ENCODE measurements at regions not wholly inside any gene's neighbourhood (a gene's known extent, or its start where the extent isn't known, plus 50 kb on each side); places are given as distances from the start of the nearest gene placed in this dataset.

DNA sequence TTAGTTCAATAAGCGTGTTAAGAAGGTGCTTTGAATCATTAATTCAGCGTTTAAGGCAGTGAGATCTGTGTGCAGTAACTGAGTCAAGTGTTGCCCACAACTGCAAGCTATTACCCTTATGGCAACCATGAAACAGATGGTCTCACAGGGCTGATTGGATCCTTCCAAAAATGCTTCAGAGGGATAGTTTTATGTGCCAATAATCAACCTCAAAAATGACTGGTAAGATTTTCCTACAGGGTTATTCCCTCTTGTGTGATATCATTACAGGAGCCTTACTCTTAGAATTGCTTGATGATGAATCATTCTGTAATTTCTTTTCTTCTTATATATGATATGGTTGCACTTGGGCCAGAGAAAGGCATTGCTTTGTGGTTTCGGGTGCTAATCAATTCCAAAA lies 1299.2 kb upstream of the ATXN8OS start:
- no peak for DNase-seq
- Histone ChIP-seq H3K9me3 (no peaks in the 10 kb centered on the region), H3K27me3 (no peaks in the 10 kb centered on the region), H3K36me3 (no peaks in the 10 kb centered on the region), H3K4me3 (ENCODE audit: low read depth, low read length) (no peak overlapping the region), H3K4me1 (no peaks in the 10 kb centered on the region)
- TF ChIP-seq, protein P1, sequence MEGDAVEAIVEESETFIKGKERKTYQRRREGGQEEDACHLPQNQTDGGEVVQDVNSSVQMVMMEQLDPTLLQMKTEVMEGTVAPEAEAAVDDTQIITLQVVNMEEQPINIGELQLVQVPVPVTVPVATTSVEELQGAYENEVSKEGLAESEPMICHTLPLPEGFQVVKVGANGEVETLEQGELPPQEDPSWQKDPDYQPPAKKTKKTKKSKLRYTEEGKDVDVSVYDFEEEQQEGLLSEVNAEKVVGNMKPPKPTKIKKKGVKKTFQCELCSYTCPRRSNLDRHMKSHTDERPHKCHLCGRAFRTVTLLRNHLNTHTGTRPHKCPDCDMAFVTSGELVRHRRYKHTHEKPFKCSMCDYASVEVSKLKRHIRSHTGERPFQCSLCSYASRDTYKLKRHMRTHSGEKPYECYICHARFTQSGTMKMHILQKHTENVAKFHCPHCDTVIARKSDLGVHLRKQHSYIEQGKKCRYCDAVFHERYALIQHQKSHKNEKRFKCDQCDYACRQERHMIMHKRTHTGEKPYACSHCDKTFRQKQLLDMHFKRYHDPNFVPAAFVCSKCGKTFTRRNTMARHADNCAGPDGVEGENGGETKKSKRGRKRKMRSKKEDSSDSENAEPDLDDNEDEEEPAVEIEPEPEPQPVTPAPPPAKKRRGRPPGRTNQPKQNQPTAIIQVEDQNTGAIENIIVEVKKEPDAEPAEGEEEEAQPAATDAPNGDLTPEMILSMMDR (IDR thresholded peaks at IDR 0.05; ENCODE audit: low read depth, low read length), result no peak

DNA sequence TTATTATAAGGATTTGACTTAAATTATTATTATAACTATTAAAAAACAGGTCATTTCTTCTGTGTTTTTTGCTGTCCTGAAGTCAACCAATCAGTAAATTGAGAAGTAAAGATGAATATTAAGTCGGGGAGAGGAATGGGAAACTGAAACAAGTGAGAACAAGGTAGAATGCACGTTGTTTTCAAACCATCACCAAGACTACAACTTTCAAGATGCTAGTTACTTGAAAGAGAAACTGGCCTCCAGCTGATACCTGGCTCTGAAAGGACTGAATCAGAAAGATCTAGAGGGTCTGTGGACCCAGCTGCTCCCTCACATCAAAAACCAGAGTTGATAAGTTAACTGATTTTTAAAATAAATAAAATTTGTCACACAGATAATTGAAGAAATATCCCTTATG lies 1301.5 kb upstream of the ATXN8OS start:
- no peaks in the 10 kb centered on the region for H3K27me3 ChIP-seq
- TF ChIP-seq, protein P1 (IDR thresholded peaks at IDR 0.05; ENCODE audit: low read depth, low read length), result no peak
- H3K36me3 ChIP-seq, result no peaks in the 10 kb centered on the region
- no peaks in the 10 kb centered on the region for H3K9me3 ChIP-seq
- DNase-seq, result no peak
- no peaks in the 10 kb centered on the region for H3K4me1 ChIP-seq
- H3K4me3 ChIP-seq (ENCODE audit: low read depth, low read length), result no peak overlapping the region

DNA sequence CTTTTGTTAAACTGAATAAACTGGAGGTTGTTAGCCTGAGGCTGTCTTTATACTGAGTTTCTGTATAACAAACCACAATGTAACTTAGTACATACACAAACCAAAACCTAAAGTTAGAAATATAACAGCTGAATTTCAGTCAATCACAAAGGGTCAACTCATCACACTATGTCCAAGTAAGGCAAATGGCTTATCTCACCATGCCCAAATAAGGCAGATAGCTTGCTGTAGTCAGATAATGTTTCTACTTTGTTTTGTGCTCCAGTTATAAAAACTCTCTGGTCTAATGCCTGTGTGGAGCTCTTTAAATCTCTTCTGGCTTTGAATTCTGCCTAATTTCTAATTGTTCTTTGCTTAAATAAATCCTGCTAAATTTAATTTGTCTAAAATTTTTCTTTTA lies 1323.4 kb upstream of the ATXN8OS start:
- DNase-seq, result no peak
- Histone ChIP-seq H3K9me3 (no peaks in the 10 kb centered on the region), H3K4me3 (ENCODE audit: low read depth, low read length) (no peak overlapping the region), H3K27me3 (no peaks in the 10 kb centered on the region), H3K36me3 (no peaks in the 10 kb centered on the region), H3K4me1 (no peaks in the 10 kb centered on the region)
- TF ChIP-seq, protein P1 (IDR thresholded peaks at IDR 0.05; ENCODE audit: low read depth, low read length), result no peak

DNA sequence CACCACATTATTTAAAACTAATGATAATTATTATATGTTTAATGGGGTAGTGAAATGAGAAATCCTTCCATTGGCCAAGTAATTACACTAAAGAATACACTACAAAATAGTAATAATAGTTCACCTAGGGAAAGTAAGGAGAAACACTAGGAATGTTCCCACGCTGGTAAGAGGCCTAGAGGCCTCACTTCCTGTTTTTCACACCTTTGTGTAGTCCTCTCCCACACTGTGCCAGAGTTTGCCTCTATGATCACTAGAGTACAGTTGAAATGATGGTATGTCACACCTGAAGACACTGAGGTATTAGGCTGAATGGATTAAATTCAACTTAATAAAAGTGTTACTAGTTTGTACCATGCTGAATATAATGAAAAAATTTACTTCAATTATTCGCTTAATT lies 1348.0 kb upstream of the ATXN8OS start:
- DNase-seq, result no peak
- TF ChIP-seq, protein P1 (IDR thresholded peaks at IDR 0.05; ENCODE audit: low read depth, low read length), result no peak

DNA sequence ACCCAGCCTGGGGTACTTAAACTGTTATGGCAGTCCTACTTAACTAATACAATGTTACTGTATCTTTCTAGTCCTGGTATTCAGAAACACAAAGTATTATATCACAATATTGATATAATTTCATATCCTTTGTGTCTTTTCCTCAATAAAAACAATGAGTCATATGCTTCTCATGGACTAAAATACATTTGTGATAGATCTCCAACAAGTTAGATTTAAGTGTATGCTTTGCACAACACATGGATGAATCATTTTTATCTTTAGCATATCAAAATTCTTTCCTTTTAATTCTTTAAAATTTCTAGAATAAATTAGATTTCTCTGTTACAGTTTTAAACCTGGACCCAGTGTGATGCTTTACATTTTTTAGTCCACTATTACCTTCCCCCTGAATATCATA lies 1357.8 kb upstream of the ATXN8OS start:
- no peaks in the 10 kb centered on the region for H3K9me3 ChIP-seq
- TF ChIP-seq, protein P1 (IDR thresholded peaks at IDR 0.05; ENCODE audit: low read depth, low read length), result no peak
- H3K4me3 ChIP-seq (ENCODE audit: low read depth, low read length), result no peak overlapping the region
- no peaks in the 10 kb centered on the region for H3K27me3 ChIP-seq
- DNase-seq, result no peak
- H3K4me1 ChIP-seq, result peaks cover 8% of the 10 kb centered on the region
- no peaks in the 10 kb centered on the region for H3K36me3 ChIP-seq

More for the DNA sequence above, 1348.0 kb upstream of the ATXN8OS start:
- Histone ChIP-seq H3K4me1 (no peaks in the 10 kb centered on the region), H3K36me3 (no peaks in the 10 kb centered on the region), H3K4me3 (ENCODE audit: low read depth, low read length) (no peak overlapping the region), H3K27me3 (no peaks in the 10 kb centered on the region), H3K9me3 (no peaks in the 10 kb centered on the region)

DNA sequence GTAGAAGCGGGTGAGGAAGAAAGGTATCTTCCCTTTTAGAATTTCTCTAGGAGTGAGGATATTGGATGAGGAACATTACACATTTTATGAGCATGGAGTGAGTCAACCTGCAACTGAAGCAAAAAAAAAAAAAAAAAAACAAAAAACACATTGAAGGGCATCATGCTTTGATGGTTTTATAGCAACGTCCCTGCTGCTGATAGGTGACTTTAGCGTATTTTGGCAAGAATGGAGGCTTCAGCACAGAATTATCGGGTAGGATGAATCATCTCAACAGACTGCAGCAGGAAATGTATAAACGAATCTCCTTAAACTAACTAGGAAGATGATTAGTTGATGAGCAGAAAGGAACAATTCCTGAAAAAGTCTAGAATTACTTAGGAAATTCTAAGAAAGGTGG lies 1359.6 kb upstream of the ATXN8OS start:
- no peak for DNase-seq
- H3K27me3 ChIP-seq, result no peaks in the 10 kb centered on the region
- no peaks in the 10 kb centered on the region for H3K9me3 ChIP-seq
- TF ChIP-seq, protein P1 (IDR thresholded peaks at IDR 0.05; ENCODE audit: low read depth, low read length), result no peak
- no peaks in the 10 kb centered on the region for H3K36me3 ChIP-seq
- H3K4me1 ChIP-seq, result peaks cover 8% of the 10 kb centered on the region
- no peak overlapping the region for H3K4me3 ChIP-seq (ENCODE audit: low read depth, low read length)
